ENCODE measurements at regions not wholly inside any gene's neighbourhood (a gene's known extent, or its start where the extent isn't known, plus 50 kb on each side); places are given as distances from the start of the nearest gene placed in this dataset.

GRCh38 chr5:2472670-2473069, 278.8 kb downstream of the IRX2 start:
- no peak for TF ChIP-seq CTCF (IDR thresholded peaks at IDR 0.05; ENCODE audit: extremely low read depth in 1 of 2, insufficient read depth in 1 of 2, low read depth in 1 of 2, low read length in 2 of 2)
- no peak for TF ChIP-seq POLR2AphosphoS5 (IDR thresholded peaks at IDR 0.05; ENCODE audit: insufficient read depth, low read depth, low read length)
- TF ChIP-seq POLR2A (IDR thresholded peaks at IDR 0.05; ENCODE audit: low read depth, low read length): no peak
- TF ChIP-seq, protein P1, sequence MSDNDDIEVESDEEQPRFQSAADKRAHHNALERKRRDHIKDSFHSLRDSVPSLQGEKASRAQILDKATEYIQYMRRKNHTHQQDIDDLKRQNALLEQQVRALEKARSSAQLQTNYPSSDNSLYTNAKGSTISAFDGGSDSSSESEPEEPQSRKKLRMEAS (IDR thresholded peaks at IDR 0.05; ENCODE audit: insufficient read depth, insufficient read length): no peak
- no peak for TF ChIP-seq EZH2 (IDR thresholded peaks at IDR 0.05; ENCODE audit: borderline replicate concordance, low read depth, low read length, severe bottlenecking)
- no peak for TF ChIP-seq GATA2 (IDR thresholded peaks at IDR 0.05; ENCODE audit: insufficient read depth, insufficient read length, low read depth, low read length)

Data from endothelial cell of umbilical vein (primary cell).